ENCODE measurements at regions not wholly inside any gene's neighbourhood (a gene's known extent, or its start where the extent isn't known, plus 50 kb on each side); places are given as distances from the start of the nearest gene placed in this dataset.
"Not testable (repeated sequence)": the region's sequence is repeated elsewhere in the genome, so short reads cannot be mapped to it uniquely, and the experiment has no call there.

DNA sequence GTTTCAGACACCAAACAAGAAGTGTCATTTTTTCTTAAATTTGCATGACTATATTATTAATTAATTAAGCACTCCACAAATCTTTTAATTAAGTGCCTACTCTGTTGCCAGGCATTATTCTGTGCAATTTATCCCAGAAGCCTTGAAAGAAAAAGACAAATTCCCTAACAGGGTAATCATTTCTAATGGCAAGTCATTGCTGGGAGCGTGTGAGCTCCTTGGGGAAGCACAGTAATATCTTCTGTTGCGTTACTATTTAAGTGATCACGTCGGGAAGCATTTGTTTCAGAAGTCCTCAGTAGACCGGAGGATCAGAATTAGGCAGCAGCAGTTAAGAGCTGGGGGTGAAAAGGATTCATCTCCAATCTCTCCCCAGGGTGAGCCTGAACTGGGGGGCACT is 276.8 kb upstream of the RNF32 start:
- no peak for DNase-seq (ENCODE audit: extremely low read depth in 1 of 11, low read depth in 9 of 11, low spot score in 4 of 11)

DNA sequence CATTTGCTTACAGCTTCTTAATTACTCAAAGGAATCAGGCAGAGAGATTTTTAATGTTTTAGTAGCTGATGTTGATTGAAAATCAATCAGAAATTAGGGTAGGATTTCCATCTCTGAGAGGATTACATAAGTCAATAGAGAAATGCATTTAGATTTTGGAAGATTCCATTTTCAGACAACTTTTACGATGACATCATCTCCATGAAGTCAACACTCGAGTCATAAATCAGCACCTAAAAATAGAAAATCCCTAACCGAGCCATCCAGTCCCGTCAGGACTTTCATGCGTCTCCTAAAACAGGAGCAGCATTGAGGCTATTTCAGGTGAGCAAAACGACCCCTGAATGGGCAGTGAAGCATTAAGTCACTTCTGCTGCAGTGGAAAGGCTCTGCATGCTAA is 279.7 kb upstream of the RNF32 start:
- DNase-seq (ENCODE audit: extremely low read depth in 1 of 11, low read depth in 9 of 11, low spot score in 4 of 11) = no peak

DNA sequence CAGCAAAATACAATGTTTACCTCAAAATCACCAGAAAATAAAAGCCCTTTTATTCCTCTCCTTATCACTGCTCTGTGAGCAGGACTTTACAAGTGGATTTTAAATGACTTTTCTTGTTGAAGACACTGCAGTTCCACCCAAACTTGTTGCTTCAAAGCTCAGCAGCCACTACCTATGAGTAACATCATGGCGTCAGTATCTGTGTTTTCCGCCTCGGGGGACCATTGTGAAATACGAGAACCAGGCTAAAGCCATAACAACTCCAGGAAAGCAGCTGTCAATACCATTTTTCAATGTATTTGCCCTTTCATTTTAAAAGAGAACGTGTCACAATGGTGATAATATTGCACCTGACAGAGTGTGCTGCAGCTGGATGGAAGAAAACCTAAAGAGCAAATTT is 284.0 kb upstream of the RNF32 start:
- DNase-seq (ENCODE audit: extremely low read depth in 1 of 11, low read depth in 9 of 11, low spot score in 4 of 11) = no peak

DNA sequence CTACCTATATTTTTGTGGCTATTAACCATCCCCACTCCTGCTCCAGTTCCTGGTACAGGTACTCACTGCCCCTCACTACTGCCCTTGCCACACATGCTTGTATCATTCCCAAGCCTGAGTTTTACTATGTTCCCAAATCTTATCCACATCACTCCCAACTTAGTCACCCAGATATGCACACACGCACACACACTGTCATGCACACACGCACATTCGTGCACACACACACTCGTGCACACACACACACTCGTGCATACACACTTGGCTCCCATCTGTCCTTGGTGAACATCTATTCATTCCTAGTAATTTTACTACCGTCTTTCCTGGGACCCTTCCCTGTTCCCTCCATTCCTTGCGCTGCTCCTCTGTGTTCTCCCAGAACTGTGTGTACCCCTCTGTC is 287.2 kb upstream of the RNF32 start:
- DNase-seq (ENCODE audit: extremely low read depth in 1 of 11, low read depth in 9 of 11, low spot score in 4 of 11) = no peak

DNA sequence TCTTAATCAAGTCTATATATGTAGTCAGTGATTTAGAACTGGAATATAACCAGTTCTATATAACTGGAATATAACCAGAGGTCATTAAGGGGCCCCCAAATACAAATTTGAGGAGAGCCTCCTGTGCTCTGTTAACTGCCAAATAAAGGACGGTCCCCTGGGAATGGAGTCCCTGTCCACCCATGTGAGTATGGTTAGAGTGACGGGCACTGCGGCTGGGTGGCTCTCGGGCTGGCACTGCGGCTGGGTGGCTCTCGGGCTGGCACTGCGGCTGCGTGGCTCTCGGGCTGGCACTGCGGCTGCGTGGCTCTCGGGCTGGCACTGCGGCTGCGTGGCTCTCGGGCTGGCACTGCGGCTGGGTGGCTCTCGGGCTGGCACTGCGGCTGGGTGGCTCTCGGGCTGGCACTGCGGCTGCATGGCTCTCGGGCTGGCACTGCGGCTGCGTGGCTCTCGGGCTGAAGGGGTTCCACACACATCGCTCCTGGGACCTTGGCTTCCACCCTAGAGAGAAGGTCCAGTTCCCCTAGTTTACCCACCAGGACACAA is 292.8 kb upstream of the RNF32 start:
- not testable (repeated sequence) for DNase-seq (ENCODE audit: extremely low read depth in 1 of 11, low read depth in 9 of 11, low spot score in 4 of 11)

DNA sequence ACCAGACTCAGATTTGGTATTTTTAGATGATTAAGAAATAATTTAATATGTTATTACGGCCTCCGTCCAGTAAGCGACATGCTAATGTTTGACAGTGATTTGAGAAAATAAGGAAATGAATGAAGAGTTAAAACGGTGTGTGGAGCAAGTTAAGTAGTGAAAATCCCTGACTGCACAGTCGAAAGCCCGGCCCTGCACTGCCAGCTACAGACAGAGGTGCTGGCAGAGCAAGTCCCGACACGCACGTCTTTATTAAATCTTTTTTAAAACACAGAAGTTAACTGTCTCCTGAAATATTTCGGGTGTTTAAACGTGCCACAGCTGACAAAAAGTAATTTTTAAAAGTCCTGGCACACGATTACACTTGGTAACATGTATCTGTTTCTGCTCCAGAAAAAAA is 293.4 kb upstream of the RNF32 start:
- DNase-seq (ENCODE audit: extremely low read depth in 1 of 11, low read depth in 9 of 11, low spot score in 4 of 11) = no peak

DNA sequence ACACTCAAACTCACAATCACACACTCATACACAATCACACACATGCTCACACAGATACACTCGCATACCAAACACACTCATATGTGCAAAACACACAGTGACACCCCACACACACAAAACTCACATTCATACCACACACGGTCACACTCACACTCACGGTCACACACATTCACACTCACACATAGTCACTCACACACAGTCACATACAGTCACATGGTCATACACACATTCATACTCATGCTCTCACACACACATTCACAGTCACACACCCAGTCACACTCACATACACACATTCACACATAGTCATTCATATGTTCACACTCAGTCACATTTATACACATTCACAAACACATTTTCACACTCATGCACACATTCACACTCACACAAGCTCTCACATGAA is 296.0 kb upstream of the RNF32 start:
- no peak for DNase-seq (ENCODE audit: extremely low read depth in 1 of 11, low read depth in 9 of 11, low spot score in 4 of 11)

DNA sequence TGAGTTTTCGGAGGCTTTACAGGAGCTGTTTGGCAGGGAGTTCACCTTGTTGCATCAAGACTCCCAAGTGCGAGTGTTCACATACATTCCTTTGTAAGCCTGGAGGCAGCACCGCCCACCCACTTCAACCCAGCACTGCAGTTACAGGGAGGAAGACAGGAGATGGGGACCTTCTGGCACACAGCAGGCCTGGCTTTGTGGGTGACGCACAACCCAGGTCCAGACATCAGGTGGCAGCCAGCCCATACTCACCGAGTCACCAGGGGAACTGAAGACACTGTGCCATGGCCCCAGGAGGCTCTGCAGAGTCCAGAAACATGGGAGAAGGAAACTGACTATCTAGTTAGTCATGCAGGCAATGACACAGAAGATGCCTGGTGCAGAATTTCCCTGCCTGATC is 305.9 kb upstream of the RNF32 start:
- no peak for DNase-seq (ENCODE audit: extremely low read depth in 1 of 11, low read depth in 9 of 11, low spot score in 4 of 11)

DNA sequence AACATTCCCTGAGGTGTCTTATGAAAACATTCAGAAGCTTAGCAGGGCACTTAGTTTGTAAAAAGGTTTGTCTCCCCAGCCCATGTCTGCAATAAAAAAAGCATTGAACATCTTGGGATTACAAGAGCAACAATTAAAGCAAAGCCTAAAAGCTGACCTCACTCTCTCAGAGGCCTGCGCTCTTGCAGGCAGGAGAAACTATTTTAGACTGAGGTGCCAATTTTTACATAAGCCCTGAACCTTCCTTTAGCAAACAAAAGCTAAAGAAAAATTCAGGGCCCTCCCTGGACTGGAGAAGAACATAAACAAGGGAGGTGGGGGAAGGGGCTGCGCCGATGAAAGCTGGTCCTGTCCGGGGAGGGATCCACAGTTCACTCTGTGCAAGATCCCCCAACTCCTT is 312.7 kb upstream of the RNF32 start:
- DNase-seq (ENCODE audit: extremely low read depth in 1 of 11, low read depth in 9 of 11, low spot score in 4 of 11) = no peak

DNA sequence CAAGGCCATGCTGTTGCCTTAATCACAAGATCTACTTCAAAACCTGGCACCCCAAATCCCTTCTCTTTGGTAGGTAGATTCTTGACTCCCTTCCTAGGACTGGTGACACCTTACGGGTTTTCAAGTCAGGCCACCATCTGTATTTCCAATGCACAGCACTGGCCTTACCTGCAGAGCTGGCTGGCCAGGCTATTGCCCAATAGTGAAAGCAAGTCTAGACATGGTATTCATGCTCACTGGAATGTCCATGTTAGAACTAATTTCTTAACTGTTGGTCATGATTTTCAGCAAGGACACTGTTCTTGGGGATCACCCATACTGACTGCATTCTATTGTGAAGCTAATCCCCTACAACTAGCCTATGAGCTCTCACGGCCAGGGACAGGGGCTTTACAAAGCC is 313.1 kb upstream of the RNF32 start:
- no peak for DNase-seq (ENCODE audit: extremely low read depth in 1 of 11, low read depth in 9 of 11, low spot score in 4 of 11)

DNA sequence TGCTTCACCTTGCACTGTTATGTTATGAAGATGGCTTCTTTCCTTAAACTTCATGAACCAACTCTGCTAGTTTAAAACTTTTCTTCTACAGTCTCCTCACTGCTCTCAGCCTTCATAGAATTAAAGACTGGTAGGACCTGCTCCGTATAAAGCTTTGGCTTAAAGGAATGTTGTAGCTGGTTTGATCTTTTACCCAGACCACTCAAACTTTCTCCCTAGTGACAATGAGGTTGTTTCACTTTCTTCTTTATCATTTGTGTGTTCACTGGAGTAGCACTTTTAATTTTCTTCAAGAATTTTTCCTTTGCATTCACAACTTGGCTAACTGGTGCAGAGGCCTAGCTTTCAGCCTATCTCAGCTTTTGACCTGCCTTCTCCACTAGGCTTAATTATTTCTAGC is 316.4 kb upstream of the RNF32 start:
- DNase-seq (ENCODE audit: extremely low read depth in 1 of 11, low read depth in 9 of 11, low spot score in 4 of 11) = peak in 2 of 11 donors; percentile 4 to 15

DNA sequence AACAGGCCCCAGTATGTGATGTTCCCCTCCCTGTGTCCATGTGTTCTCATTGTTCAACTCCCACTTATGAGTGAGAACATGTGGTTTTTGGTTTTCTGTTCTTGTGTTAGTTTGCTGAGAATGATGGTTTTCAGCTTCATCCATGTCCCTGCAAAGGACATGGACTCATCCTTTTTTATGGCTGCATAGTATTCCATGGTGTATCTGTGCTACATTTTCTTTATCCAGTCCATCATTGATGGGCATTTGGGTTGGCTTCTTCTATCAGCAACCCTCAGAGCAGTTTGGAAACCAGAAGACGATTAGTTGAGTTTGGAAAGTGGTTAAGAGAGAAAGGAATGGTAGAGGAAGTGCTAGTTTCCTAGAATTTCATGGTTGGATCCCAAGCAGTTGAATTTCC is 319.1 kb upstream of the RNF32 start:
- not testable (repeated sequence) for DNase-seq (ENCODE audit: extremely low read depth in 1 of 11, low read depth in 9 of 11, low spot score in 4 of 11)

DNA sequence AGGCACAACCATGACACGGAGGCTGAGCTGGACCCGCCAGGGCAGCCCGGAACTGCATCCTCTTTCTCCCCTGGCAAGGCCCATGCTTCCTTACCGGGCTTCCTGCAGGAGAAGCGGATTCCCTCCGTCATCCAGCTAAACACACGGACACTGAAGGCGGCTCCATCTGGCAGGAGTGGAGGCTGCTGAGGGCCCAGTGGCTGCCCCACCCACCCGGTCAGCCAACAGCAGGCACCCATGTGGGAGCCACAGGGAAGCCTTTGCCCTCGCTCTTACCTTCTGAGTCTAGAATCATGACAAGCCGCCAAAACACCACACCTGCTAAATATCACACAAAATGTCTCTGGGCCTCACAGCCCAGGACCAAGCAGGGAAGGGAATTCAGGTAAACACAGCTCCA is 321.6 kb upstream of the RNF32 start:
- no peak for DNase-seq (ENCODE audit: extremely low read depth in 1 of 11, low read depth in 9 of 11, low spot score in 4 of 11)

DNA sequence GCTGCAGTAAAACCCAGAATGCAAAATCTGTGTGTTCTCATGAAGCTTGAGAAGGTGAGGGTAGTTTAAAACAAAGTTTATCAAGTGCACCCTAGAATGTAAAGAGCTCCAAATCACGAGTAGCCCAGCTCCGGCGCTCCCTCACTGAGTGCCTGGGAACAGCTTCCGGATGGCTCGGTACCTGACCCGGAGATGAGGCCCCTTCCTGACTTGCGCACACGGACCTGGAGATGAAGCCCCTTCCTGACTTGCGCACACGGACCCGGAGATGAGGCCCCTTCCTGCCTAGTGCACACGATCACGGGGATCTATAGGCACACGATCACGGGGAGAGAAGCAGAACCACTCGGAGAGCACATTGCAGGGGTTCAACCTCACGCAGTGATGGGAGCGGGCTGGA is 322.1 kb upstream of the RNF32 start:
- no peak for DNase-seq (ENCODE audit: extremely low read depth in 1 of 11, low read depth in 9 of 11, low spot score in 4 of 11)

DNA sequence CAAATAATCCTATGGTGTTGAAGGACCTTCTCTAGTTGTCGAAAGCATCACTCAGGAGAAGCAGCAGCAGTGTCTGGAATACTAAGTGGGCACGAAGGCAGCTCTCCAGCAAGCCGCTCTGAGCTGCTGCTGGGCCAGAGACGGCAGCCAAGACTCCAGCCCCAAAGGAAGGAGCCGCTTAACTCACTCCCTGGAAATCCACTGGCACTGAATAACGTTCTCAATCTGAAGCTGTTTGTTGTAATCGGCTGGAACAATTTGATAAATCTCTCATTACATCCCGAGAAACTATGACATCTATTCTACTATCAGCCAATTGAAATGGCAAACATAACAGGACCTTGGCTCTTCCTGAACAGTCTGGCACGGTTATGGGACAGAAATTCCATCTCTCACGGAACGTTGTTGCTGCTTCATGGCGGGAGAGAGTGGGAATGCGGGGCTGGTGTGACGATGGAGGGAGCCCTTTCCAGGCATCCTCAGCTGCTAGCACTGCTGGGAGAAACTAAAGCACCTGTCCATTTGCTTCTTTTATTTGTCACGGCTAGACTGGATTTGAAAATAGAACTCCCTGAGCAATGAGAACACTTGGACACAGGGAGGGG is 331.5 kb upstream of the RNF32 start:
- DNase-seq (ENCODE audit: extremely low read depth in 1 of 11, low read depth in 9 of 11, low spot score in 4 of 11) = no peak

DNA sequence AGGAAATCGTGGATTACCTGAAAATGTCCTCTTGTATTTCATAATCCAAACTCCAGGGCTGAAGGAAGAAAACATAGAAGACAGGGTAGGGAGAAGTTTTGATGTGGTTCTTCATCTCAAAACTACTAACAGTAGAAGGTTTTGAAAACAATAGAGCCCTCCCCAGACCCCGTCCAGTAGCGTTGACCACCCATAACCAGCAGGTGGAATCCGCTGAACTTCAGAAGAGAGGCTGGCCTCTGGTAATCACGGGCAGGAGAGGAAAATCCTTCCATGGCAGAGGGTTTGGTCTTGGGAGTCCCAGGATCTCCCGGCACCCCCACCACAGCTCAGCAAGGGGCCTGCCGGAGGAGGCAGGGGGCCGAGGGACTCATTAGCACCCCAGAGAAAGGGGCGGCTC is 333.4 kb upstream of the RNF32 start:
- DNase-seq (ENCODE audit: extremely low read depth in 1 of 11, low read depth in 9 of 11, low spot score in 4 of 11) = no peak

DNA sequence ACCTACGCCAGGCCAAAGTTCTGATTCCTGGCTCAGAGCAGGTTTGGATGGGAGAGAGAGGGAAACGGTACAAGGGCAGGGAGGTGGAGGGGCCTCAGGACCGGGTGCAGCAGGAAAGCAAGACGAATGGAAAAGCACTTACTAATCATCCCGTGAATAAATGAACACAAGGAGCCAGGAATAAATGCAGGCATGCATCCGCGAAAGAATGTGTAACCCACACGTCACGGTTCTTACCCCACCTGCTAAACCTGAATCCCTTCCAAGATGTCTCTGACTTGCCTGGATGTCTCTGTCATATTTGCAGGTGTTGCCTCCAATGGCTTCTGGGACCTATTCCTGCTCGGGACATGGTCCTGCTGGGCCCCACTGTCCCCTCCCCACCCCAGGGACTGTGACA is 335.2 kb upstream of the RNF32 start:
- no peak for DNase-seq (ENCODE audit: extremely low read depth in 1 of 11, low read depth in 9 of 11, low spot score in 4 of 11)

DNA sequence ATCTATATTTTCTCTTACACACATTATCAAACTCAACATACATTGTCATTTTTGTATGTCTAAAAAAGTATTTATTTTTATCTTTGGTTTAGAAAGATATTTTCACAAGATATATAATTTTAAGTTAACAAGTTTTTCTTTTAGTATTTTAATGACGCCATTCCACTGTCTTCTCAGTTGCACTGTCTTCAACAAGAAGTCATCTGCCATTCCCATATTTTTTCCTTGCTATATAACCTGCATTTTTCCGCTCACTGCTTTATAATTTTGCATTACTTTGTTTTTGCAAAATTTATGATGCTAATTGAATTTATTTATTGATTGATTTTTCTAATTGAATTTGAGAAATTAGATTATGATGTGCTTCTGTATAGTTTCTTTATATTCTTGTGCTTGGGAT is 357.8 kb upstream of the RNF32 start:
- DNase-seq (ENCODE audit: extremely low read depth in 1 of 11, low read depth in 9 of 11, low spot score in 4 of 11) = no peak

DNA sequence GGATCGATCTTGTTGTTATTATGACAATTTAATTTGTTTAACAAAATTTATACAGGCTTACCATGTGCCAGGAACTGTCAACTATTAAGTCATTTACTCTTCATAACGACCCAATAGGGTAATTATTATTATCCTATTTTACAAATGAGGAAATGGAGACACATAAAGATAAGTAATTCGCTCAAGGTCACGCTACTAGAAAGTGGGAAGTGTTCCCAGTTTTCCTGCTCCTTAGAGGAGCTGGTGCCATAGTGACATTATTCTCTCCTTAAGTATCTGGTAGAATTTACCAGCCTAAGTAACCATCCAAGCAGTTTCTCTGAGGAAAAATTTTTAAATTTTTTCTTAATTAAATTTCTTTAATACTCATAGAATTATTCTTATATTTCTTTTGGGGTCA is 360.9 kb upstream of the RNF32 start:
- no peak for DNase-seq (ENCODE audit: extremely low read depth in 1 of 11, low read depth in 9 of 11, low spot score in 4 of 11)

DNA sequence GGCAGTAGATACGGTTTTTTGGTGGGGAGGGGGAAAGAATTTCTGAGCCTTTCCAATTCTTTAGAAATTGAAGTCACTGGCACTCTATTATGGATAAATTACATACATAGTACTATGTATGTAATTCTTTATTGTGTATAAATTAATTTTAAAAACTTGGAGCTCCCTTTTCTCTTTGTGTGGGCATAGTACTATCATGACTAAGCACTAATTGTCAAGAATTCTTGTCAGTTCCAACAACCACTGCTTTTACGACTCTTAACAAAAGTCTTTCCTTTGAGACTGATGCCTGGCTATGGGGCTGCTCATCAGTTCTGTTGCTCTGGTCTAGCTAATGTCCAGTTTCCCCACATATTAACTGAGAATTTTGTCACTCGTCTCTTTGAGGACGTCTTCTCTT is 365.3 kb upstream of the RNF32 start:
- no peak for DNase-seq (ENCODE audit: extremely low read depth in 1 of 11, low read depth in 9 of 11, low spot score in 4 of 11)

DNA sequence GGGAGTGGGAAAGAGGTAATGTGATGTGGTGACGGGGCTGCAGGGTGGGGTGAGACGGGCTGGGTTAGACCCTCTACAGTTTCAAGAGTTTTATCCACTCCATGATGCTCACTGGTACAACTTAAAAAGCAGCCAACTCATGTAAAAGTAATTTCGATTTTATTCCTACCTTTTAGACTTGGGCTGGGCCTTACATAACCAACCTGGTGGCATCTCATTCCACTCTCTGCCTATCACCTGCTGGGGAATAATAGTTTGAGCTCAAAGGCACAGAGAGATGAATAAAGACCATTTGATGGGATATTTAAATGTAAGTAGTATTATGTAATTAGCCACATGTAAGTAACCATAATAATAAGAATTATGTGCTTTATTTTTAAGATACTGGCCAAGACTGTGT is 366.0 kb upstream of the RNF32 start:
- DNase-seq (ENCODE audit: extremely low read depth in 1 of 11, low read depth in 9 of 11, low spot score in 4 of 11) = no peak

DNA sequence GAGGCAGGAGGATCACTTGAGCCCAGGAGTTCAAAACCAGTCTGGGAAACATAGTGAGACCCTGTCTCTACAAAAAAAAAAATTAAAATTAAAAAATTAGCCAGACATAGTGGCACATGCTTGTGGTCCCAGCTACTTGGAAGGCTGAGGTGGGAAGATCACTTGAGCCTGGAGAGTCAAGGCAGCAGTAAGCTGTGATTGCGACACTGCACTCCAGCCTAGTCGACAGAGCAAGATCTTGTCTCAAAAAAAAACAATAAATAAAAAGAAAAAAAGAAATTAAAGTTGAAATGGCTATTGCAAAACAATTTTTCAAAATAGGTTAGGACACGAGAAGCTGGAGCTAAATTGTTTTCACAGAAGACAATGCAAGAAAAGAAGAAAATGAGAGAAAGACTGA is 379.0 kb upstream of the RNF32 start:
- DNase-seq (ENCODE audit: extremely low read depth in 1 of 11, low read depth in 9 of 11, low spot score in 4 of 11) = no peak

Data from renal cortex interstitium (tissue), 11 donors.